ENCODE measurements at regions not wholly inside any gene's neighbourhood (a gene's known extent, or its start where the extent isn't known, plus 50 kb on each side); places are given as distances from the start of the nearest gene placed in this dataset.

- Histone ChIP-seq H3K27ac (peak overlapping the region in 7 of 12 donors; percentile 1 to 57 (median 23)), H3K4me3 (no peak overlapping the region), H3K9me3 (no peaks in the 10 kb centered on the region), H3K4me1 (peaks cover 0 to 36% (median 15%) of the 10 kb centered on the region in 12 donors), H3K36me3 (no peaks in the 10 kb centered on the region), H3K27me3 (no peaks in the 10 kb centered on the region)
- intact Hi-C loops (cut with DNase I): loop anchor here in 4 of 10 donors (5.0 kb wide), 3 partner anchors 68 to 282 kb away; partner anchors contain the start of gene EGLN3 (in 2 of the 4)
- peak; percentile 89 to 95 (median 94) for ATAC-seq
- WGBS, 4 donors: 47 to 66% (median 51%) methylated on average over 2 of the region's 2 CpGs
- TF ChIP-seq POLR2A (IDR thresholded peaks at IDR 0.05): no peak
- TF ChIP-seq CTCF (IDR thresholded peaks at IDR 0.05): no peak
- DNase-seq: peak in 4 of 5 donors; percentile 58 to 85 (median 80)
Observed at GRCh38 chr14:34234258-34234657, 227.8 kb downstream of the SPTSSA start.

GRCh38 chr14:34233619-34234018 is 228.4 kb downstream of the SPTSSA start:
- DNase-seq (no peak), ATAC-seq (no peak)
- Histone ChIP-seq H3K9me3 (no peaks in the 10 kb centered on the region), H3K4me1 (peaks cover 0 to 36% (median 15%) of the 10 kb centered on the region in 12 donors), H3K36me3 (no peaks in the 10 kb centered on the region), H3K27ac (peak overlapping the region in 1 of 12 donors; percentile 57), H3K27me3 (no peaks in the 10 kb centered on the region), H3K4me3 (no peak overlapping the region)
- WGBS, 4 donors: 89 to 100% (median 99%) methylated on average over 1 of the region's 1 CpG
- no peak for TF ChIP-seq CTCF (IDR thresholded peaks at IDR 0.05)
- TF ChIP-seq POLR2A (IDR thresholded peaks at IDR 0.05): no peak
- intact Hi-C loops (cut with DNase I): loop anchor here in 4 of 10 donors (5.0 kb wide), 3 partner anchors 69 to 281 kb away; partner anchors contain the start of gene EGLN3 (in 2 of the 4)

- Histone ChIP-seq H3K4me1 (peaks cover 0 to 38% (median 18%) of the 10 kb centered on the region in 12 donors), H3K27ac (no peak overlapping the region), H3K36me3 (no peaks in the 10 kb centered on the region), H3K9me3 (no peaks in the 10 kb centered on the region), H3K4me3 (no peak overlapping the region), H3K27me3 (no peaks in the 10 kb centered on the region)
- intact Hi-C loops (cut with DNase I): loop anchor here in 4 of 10 donors (5.0 kb wide), 3 partner anchors 70 to 280 kb away; partner anchors contain the start of gene EGLN3 (in 2 of the 4)
- no peak for TF ChIP-seq CTCF (IDR thresholded peaks at IDR 0.05)
- no peak for TF ChIP-seq POLR2A (IDR thresholded peaks at IDR 0.05)
- 77 to 83% (median 79%) methylated on average over 2 of the region's 2 CpGs for WGBS, 4 donors
- DNase-seq: no peak
- ATAC-seq: no peak
Observed at GRCh38 chr14:34232790-34233189, 229.2 kb downstream of the SPTSSA start.

- H3K4me3 ChIP-seq: no peak overlapping the region
- intact Hi-C loops (cut with DNase I): loop anchor here in 4 of 10 donors (5.0 kb wide), 3 partner anchors 71 to 279 kb away; partner anchors contain the start of gene EGLN3 (in 2 of the 4)
- ATAC-seq: peak in 1 of 4 donors; percentile 33
Observed at GRCh38 chr14:34231626-34232025, 230.4 kb downstream of the SPTSSA start.

More at GRCh38 chr14:34231626-34232025, 230.4 kb downstream of the SPTSSA start:
- DNase-seq: peak in 2 of 5 donors; percentile 27 to 48
- no peaks in the 10 kb centered on the region for H3K36me3 ChIP-seq
- WGBS, 4 donors: 47 to 56% (median 47%) methylated on average over 5 of the region's 5 CpGs
- H3K27ac ChIP-seq: peak overlapping the region in 1 of 12 donors; percentile 7
- TF ChIP-seq CTCF (IDR thresholded peaks at IDR 0.05): no peak
- TF ChIP-seq POLR2A (IDR thresholded peaks at IDR 0.05): no peak
- H3K9me3 ChIP-seq: no peaks in the 10 kb centered on the region
- no peaks in the 10 kb centered on the region for H3K27me3 ChIP-seq
- peaks cover 0 to 46% (median 20%) of the 10 kb centered on the region in 12 donors for H3K4me1 ChIP-seq

Data from heart left ventricle (tissue), 16 donors.